ENCODE measurements at regions not wholly inside any gene's neighbourhood (a gene's known extent, or its start where the extent isn't known, plus 50 kb on each side); places are given as distances from the start of the nearest gene placed in this dataset.

DNA sequence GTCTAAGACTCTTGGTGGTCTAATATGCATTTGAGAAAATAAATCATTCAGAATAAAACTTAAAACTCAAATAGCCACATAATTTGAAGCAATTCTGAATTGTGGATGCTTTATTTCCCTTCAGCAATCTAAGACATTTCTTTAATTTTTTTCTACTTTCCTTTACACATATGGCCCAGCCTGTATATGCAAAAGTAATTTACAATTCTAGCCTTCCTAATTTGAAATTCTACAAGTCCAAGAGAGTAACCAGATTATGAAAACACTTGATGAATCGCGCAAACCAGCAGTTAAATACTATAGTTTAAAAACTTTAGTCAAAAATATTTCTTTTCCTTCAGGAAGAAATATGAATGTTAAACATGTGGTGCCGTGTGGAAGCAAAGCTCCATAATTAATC, 1014.2 kb downstream of the TUSC7 start:
- no peak for TF ChIP-seq EZH2phosphoT487 (IDR thresholded peaks at IDR 0.05; ENCODE audit: borderline replicate concordance, low read length)
- TF ChIP-seq, protein P1, sequence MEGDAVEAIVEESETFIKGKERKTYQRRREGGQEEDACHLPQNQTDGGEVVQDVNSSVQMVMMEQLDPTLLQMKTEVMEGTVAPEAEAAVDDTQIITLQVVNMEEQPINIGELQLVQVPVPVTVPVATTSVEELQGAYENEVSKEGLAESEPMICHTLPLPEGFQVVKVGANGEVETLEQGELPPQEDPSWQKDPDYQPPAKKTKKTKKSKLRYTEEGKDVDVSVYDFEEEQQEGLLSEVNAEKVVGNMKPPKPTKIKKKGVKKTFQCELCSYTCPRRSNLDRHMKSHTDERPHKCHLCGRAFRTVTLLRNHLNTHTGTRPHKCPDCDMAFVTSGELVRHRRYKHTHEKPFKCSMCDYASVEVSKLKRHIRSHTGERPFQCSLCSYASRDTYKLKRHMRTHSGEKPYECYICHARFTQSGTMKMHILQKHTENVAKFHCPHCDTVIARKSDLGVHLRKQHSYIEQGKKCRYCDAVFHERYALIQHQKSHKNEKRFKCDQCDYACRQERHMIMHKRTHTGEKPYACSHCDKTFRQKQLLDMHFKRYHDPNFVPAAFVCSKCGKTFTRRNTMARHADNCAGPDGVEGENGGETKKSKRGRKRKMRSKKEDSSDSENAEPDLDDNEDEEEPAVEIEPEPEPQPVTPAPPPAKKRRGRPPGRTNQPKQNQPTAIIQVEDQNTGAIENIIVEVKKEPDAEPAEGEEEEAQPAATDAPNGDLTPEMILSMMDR (conservative IDR thresholded peaks at IDR 0.05; ENCODE audit: low read depth, low read length) = no peak
- TF ChIP-seq EZH2 (IDR thresholded peaks at IDR 0.05; ENCODE audit: low read length, unreplicated experiment) = no peak

Measured in PC-3 (cell line).